HepG2 (cell line): ENCODE measurements at regions not wholly inside any gene's neighbourhood (a gene's known extent, or its start where the extent isn't known, plus 50 kb on each side); places are given as distances from the start of the nearest gene placed in this dataset.

ENCODE experiments used
- FOXA3 ChIP-seq: IDR thresholded peaks from 2 replicates; pipeline ENCODE4 v1.6.1; 2016; ENCODE audit warnings: missing genetic modification reagents, missing compliant biosample characterization
- MYC ChIP-seq: sonication (generic); formaldehyde crosslinking; IDR thresholded peaks from 2 replicates; pipeline ENCODE4 v1.9.0; 2021; ENCODE audit warnings: missing genetic modification reagents, borderline replicate concordance
- SALL1 ChIP-seq: sonication (generic); formaldehyde crosslinking; IDR thresholded peaks from 2 replicates; pipeline ENCODE4 v1.8.0; 2022; ENCODE audit warnings: mild to moderate bottlenecking, missing genetic modification reagents
- ZFX ChIP-seq: sonication (generic); formaldehyde crosslinking; IDR thresholded peaks from 2 replicates; pipeline ENCODE4 v1.4.0; 2020; ENCODE audit warnings: mild to moderate bottlenecking, low read depth, missing genetic modification reagents, moderate library complexity
- ZNF292 ChIP-seq: sonication (generic); formaldehyde crosslinking; IDR thresholded peaks from 2 replicates; pipeline ENCODE4 v1.8.1; 2022; ENCODE audit warnings: mild to moderate bottlenecking, low read depth, missing genetic modification reagents, borderline replicate concordance
- ZNF333 ChIP-seq: sonication (generic); formaldehyde crosslinking; IDR thresholded peaks from 2 replicates; pipeline ENCODE4 v1.4.0; 2020; ENCODE audit warnings: mild to moderate bottlenecking, missing genetic modification reagents, borderline replicate concordance
- ZNF557 ChIP-seq: sonication (generic); formaldehyde crosslinking; IDR thresholded peaks from 2 replicates; pipeline ENCODE4 v1.4.0; 2020; ENCODE audit warnings: missing genetic modification reagents
- ZSCAN9 ChIP-seq: IDR thresholded peaks from 2 replicates; pipeline ENCODE4 v1.6.1; 2016; ENCODE audit warnings: borderline replicate concordance
- TF ChIP-seq, protein P1 (sequence below): sonication (generic); formaldehyde crosslinking; IDR thresholded peaks from 2 replicates; pipeline ENCODE4 v1.5.0; 2020; ENCODE audit warnings: mild to moderate bottlenecking, missing genetic modification reagents, borderline replicate concordance
- TF ChIP-seq, protein P2 (sequence below): sonication (generic); formaldehyde crosslinking; IDR thresholded peaks from 2 replicates; pipeline ENCODE4 v1.5.1; 2020; ENCODE audit warnings: missing genetic modification reagents, mild to moderate bottlenecking, borderline replicate concordance
- TF ChIP-seq, protein P3 (sequence below): sonication (generic); formaldehyde crosslinking; IDR thresholded peaks from 2 replicates; pipeline ENCODE4 v1.5.1; 2020; ENCODE audit warnings: mild to moderate bottlenecking, missing genetic modification reagents, moderate library complexity
- TF ChIP-seq, protein P4 (sequence below): sonication (generic); formaldehyde crosslinking; IDR thresholded peaks from 2 replicates; pipeline ENCODE4 v1.4.0; 2020; ENCODE audit warnings: missing genetic modification reagents, mild to moderate bottlenecking, borderline replicate concordance

DNA sequence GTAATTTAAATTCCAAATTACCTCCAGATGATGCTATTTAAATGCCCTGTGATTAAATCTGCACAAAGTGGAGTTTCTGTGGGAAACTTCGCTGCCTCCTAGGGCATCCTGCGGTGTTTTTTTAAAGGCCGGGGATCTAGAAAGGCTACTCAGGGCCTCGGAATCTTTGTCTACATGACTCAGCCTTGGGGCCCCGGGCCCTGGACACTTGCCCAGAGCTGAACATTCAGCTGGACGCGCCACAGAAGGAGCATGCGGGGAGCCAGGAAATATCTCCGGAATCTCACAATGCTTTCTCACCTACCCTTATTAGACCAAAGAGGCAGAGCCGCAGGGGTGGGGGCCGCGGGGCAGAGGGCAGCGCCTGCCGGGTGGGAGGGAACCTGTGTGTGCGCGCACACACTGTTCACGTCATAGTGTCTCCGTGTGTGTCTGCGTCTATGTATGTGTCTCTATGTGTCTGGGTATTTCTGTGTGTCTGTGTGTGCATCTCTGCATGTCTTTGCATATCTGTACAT lies 145.5 kb upstream of the TPM1 start (continued):
- TF ChIP-seq, protein P1, sequence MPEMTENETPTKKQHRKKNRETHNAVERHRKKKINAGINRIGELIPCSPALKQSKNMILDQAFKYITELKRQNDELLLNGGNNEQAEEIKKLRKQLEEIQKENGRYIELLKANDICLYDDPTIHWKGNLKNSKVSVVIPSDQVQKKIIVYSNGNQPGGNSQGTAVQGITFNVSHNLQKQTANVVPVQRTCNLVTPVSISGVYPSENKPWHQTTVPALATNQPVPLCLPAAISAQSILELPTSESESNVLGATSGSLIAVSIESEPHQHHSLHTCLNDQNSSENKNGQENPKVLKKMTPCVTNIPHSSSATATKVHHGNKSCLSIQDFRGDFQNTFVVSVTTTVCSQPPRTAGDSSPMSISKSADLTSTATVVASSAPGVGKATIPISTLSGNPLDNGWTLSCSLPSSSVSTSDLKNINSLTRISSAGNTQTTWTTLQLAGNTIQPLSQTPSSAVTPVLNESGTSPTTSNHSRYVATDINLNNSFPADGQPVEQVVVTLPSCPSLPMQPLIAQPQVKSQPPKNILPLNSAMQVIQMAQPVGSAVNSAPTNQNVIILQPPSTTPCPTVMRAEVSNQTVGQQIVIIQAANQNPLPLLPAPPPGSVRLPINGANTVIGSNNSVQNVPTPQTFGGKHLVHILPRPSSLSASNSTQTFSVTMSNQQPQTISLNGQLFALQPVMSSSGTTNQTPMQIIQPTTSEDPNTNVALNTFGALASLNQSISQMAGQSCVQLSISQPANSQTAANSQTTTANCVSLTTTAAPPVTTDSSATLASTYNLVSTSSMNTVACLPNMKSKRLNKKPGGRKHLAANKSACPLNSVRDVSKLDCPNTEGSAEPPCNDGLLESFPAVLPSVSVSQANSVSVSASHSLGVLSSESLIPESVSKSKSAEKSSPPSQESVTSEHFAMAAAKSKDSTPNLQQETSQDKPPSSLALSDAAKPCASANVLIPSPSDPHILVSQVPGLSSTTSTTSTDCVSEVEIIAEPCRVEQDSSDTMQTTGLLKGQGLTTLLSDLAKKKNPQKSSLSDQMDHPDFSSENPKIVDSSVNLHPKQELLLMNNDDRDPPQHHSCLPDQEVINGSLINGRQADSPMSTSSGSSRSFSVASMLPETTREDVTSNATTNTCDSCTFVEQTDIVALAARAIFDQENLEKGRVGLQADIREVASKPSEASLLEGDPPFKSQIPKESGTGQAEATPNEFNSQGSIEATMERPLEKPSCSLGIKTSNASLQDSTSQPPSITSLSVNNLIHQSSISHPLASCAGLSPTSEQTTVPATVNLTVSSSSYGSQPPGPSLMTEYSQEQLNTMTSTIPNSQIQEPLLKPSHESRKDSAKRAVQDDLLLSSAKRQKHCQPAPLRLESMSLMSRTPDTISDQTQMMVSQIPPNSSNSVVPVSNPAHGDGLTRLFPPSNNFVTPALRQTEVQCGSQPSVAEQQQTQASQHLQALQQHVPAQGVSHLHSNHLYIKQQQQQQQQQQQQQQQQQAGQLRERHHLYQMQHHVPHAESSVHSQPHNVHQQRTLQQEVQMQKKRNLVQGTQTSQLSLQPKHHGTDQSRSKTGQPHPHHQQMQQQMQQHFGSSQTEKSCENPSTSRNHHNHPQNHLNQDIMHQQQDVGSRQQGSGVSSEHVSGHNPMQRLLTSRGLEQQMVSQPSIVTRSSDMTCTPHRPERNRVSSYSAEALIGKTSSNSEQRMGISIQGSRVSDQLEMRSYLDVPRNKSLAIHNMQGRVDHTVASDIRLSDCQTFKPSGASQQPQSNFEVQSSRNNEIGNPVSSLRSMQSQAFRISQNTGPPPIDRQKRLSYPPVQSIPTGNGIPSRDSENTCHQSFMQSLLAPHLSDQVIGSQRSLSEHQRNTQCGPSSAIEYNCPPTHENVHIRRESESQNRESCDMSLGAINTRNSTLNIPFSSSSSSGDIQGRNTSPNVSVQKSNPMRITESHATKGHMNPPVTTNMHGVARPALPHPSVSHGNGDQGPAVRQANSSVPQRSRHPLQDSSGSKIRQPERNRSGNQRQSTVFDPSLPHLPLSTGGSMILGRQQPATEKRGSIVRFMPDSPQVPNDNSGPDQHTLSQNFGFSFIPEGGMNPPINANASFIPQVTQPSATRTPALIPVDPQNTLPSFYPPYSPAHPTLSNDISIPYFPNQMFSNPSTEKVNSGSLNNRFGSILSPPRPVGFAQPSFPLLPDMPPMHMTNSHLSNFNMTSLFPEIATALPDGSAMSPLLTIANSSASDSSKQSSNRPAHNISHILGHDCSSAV (CRISPR knock-in tag), result no peak
- TF ChIP-seq, protein P2, sequence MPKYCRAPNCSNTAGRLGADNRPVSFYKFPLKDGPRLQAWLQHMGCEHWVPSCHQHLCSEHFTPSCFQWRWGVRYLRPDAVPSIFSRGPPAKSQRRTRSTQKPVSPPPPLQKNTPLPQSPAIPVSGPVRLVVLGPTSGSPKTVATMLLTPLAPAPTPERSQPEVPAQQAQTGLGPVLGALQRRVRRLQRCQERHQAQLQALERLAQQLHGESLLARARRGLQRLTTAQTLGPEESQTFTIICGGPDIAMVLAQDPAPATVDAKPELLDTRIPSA, result no peak
- peak; percentile 61 for TF ChIP-seq FOXA3 (CRISPR knock-in tag)
- TF ChIP-seq SALL1 (CRISPR knock-in tag), result peak; percentile 58
- TF ChIP-seq ZFX (CRISPR knock-in tag), result peak; percentile 49
- TF ChIP-seq ZNF333, result no peak
- TF ChIP-seq, protein P3, sequence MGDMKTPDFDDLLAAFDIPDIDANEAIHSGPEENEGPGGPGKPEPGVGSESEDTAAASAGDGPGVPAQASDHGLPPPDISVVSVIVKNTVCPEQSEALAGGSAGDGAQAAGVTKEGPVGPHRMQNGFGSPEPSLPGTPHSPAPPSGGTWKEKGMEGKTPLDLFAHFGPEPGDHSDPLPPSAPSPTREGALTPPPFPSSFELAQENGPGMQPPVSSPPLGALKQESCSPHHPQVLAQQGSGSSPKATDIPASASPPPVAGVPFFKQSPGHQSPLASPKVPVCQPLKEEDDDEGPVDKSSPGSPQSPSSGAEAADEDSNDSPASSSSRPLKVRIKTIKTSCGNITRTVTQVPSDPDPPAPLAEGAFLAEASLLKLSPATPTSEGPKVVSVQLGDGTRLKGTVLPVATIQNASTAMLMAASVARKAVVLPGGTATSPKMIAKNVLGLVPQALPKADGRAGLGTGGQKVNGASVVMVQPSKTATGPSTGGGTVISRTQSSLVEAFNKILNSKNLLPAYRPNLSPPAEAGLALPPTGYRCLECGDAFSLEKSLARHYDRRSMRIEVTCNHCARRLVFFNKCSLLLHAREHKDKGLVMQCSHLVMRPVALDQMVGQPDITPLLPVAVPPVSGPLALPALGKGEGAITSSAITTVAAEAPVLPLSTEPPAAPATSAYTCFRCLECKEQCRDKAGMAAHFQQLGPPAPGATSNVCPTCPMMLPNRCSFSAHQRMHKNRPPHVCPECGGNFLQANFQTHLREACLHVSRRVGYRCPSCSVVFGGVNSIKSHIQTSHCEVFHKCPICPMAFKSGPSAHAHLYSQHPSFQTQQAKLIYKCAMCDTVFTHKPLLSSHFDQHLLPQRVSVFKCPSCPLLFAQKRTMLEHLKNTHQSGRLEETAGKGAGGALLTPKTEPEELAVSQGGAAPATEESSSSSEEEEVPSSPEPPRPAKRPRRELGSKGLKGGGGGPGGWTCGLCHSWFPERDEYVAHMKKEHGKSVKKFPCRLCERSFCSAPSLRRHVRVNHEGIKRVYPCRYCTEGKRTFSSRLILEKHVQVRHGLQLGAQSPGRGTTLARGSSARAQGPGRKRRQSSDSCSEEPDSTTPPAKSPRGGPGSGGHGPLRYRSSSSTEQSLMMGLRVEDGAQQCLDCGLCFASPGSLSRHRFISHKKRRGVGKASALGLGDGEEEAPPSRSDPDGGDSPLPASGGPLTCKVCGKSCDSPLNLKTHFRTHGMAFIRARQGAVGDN, result peak; percentile 60
- TF ChIP-seq ZNF557 (CRISPR knock-in tag), result 0 out of 2 replicates have a peak, but pooled peaks have one; percentile 63
- TF ChIP-seq, protein P4, sequence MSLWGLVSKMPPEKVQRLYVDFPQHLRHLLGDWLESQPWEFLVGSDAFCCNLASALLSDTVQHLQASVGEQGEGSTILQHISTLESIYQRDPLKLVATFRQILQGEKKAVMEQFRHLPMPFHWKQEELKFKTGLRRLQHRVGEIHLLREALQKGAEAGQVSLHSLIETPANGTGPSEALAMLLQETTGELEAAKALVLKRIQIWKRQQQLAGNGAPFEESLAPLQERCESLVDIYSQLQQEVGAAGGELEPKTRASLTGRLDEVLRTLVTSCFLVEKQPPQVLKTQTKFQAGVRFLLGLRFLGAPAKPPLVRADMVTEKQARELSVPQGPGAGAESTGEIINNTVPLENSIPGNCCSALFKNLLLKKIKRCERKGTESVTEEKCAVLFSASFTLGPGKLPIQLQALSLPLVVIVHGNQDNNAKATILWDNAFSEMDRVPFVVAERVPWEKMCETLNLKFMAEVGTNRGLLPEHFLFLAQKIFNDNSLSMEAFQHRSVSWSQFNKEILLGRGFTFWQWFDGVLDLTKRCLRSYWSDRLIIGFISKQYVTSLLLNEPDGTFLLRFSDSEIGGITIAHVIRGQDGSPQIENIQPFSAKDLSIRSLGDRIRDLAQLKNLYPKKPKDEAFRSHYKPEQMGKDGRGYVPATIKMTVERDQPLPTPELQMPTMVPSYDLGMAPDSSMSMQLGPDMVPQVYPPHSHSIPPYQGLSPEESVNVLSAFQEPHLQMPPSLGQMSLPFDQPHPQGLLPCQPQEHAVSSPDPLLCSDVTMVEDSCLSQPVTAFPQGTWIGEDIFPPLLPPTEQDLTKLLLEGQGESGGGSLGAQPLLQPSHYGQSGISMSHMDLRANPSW (CRISPR knock-in tag), result no peak
- peak; percentile 50; the same call in 1 of the 2 replicates for TF ChIP-seq MYC
- 0 out of 2 replicates have a peak, but pooled peaks have one; percentile 34 for TF ChIP-seq ZSCAN9 (CRISPR knock-in tag)
- TF ChIP-seq ZNF292, result no peak
